NCI-H510A treated with DMSO at 0.1 percent for 48 hours (cell line): ENCODE measurements at regions not wholly inside any gene's neighbourhood (a gene's known extent, or its start where the extent isn't known, plus 50 kb on each side); places are given as distances from the start of the nearest gene placed in this dataset.
A peak's percentile ranks its signal among the peaks of the same experiment; 100 is the strongest.
"Not testable (repeated sequence)": the region's sequence is repeated elsewhere in the genome, so short reads cannot be mapped to it uniquely, and the experiment has no call there.

ENCODE experiments used
- DNase-seq: peaks from one replicate; lab custom pipeline; 2025; lab: John Stamatoyannopoulos, UW

- DNase-seq: no peak
These were observed 283.4 kb upstream of the ATP11B start for GRCh38 chr3:182509844-182510460.

GRCh38 chr3:182514236-182514964 lies 278.9 kb upstream of the ATP11B start:
- no peak for DNase-seq

- no peak for DNase-seq
These were observed 276.5 kb upstream of the ATP11B start for GRCh38 chr3:182516597-182517336.

GRCh38 chr3:182519569-182519968 lies 273.7 kb upstream of the ATP11B start:
- DNase-seq: no peak

- no peak for DNase-seq
These were observed 272.0 kb upstream of the ATP11B start for GRCh38 chr3:182521339-182521738.

- DNase-seq: not testable (repeated sequence)
These were observed 269.9 kb upstream of the ATP11B start for GRCh38 chr3:182523424-182523823.

- DNase-seq: no peak
These were observed 269.5 kb upstream of the ATP11B start for GRCh38 chr3:182523836-182524235.

GRCh38 chr3:182524711-182525401 lies 268.4 kb upstream of the ATP11B start:
- DNase-seq: no peak

- no peak for DNase-seq
These were observed 267.4 kb upstream of the ATP11B start for GRCh38 chr3:182525766-182526374.

- no peak for DNase-seq
These were observed 265.6 kb upstream of the ATP11B start for GRCh38 chr3:182527745-182528144.

GRCh38 chr3:182530316-182530715 lies 263.0 kb upstream of the ATP11B start:
- no peak for DNase-seq

GRCh38 chr3:182533394-182533793 lies 259.9 kb upstream of the ATP11B start:
- DNase-seq: peak; percentile 78

GRCh38 chr3:182544542-182544941 lies 248.8 kb upstream of the ATP11B start:
- DNase-seq: no peak

GRCh38 chr3:182562274-182562673 lies 231.0 kb upstream of the ATP11B start:
- no peak for DNase-seq

GRCh38 chr3:182565916-182566796 lies 227.1 kb upstream of the ATP11B start:
- DNase-seq: no peak

GRCh38 chr3:182567700-182568099 lies 225.6 kb upstream of the ATP11B start:
- DNase-seq: no peak

- DNase-seq: no peak
These were observed 225.0 kb upstream of the ATP11B start for GRCh38 chr3:182568261-182568660.

GRCh38 chr3:182568876-182569275 lies 224.4 kb upstream of the ATP11B start:
- no peak for DNase-seq

GRCh38 chr3:182570946-182571594 lies 222.2 kb upstream of the ATP11B start:
- no peak for DNase-seq

- DNase-seq: no peak
These were observed 217.4 kb upstream of the ATP11B start for GRCh38 chr3:182575941-182576340.

- no peak for DNase-seq
These were observed 209.8 kb upstream of the ATP11B start for GRCh38 chr3:182583545-182583944.
